Hematopoietic multipotent progenitor cell treated with erythropoietin and hydrocortisone succinate and interleukin-3 and kit ligand, for 15 days (in vitro differentiated cells): ENCODE measurements at regions not wholly inside any gene's neighbourhood (a gene's known extent, or its start where the extent isn't known, plus 50 kb on each side); places are given as distances from the start of the nearest gene placed in this dataset.

Experiments used
- DNase-seq: peaks from one replicate; pipeline ENCODE4 v3.0.0-alpha.2; 2015; ENCODE audit warnings: low spot score

GRCh38 chr11:13220148-13220547 is 57.4 kb upstream of the BMAL1 start:
- no peak for DNase-seq

- no peak for DNase-seq
Observed at GRCh38 chr11:13221722-13222121, 55.9 kb upstream of the BMAL1 start.

GRCh38 chr11:13222285-13222684 is 55.3 kb upstream of the BMAL1 start:
- DNase-seq, result no peak

- DNase-seq, result no peak
Observed at GRCh38 chr11:13223112-13223511, 54.5 kb upstream of the BMAL1 start.

- DNase-seq, result no peak
Observed at GRCh38 chr11:13224324-13224723, 53.3 kb upstream of the BMAL1 start.

- no peak for DNase-seq
Observed at GRCh38 chr11:13225038-13226001, 52.3 kb upstream of the BMAL1 start.

GRCh38 chr11:13227676-13228255 is 49.8 kb upstream of the BMAL1 start:
- no peak for DNase-seq
